Endothelial cell of umbilical vein (primary cell): ENCODE measurements at regions not wholly inside any gene's neighbourhood (a gene's known extent, or its start where the extent isn't known, plus 50 kb on each side); places are given as distances from the start of the nearest gene placed in this dataset.

Experiments used
- BruUV-seq: library from RNA; stranded (reverse); fragments of 400-500 nt; replicated peaks from 2 replicates; lab custom pipeline; 2021; lab: Mats Ljungman, UMichigan
- CTCF ChIA-PET: fragments of 300-600, 350-600 bp; sonication (Branson Sonifier 250); formaldehyde crosslinking; loops from one replicate; lab custom pipeline; 2021; ENCODE audit warnings: antibody characterized with exemption, inconsistent platforms; lab: Charles Lee
- POLR2A ChIA-PET: fragments of 300-600, 350-600 bp; sonication (Branson Sonifier 250); formaldehyde crosslinking; loops from one replicate; lab custom pipeline; 2021; ENCODE audit warnings: antibody characterized with exemption, inconsistent platforms; lab: Charles Lee
- DNase-seq: peaks from one replicate; pipeline ENCODE4 v3.0.0-alpha.2; 2011; ENCODE audit warnings: low read depth, low spot score
- FAIRE-seq: peaks from 2 replicates; lab custom pipeline; 2011; peaks lifted over from hg19 to GRCh38; lab: Jason Lieb, UNC
- H2AFZ ChIP-seq: 2 replicates; pipeline ENCODE4 v1.6.0; 2012; ENCODE audit warnings: low read depth, low read length, control low read depth, inconsistent platforms
- H3K27ac ChIP-seq: 2 replicates; pipeline ENCODE4 v1.5.1; 2011; ENCODE audit warnings: low read depth, mild to moderate bottlenecking, control low read depth, low read length, moderate library complexity; ENCODE audit not compliant: insufficient read depth
- H3K27me3 ChIP-seq, 2 experiments: 2 replicates each; pipeline versions ENCODE4 v1.6.0 to v1.6.1; 2011; ENCODE audit warnings: low read length in 2 of 2, mixed read lengths in 1 of 2; ENCODE audit not compliant: control insufficient read depth in 2 of 2, insufficient read depth in 2 of 2
- H3K36me3 ChIP-seq, 2 experiments: 2 replicates in 1 of 2; 3 replicates in 1 of 2; pipeline ENCODE4 v1.5.1; 2011; ENCODE audit warnings: low read length in 2 of 2, mild to moderate bottlenecking in 1 of 2, moderate library complexity in 1 of 2; ENCODE audit not compliant: control insufficient read depth in 2 of 2, insufficient read depth in 2 of 2; ENCODE audit errors: extremely low read depth in 1 of 2
- H3K4me1 ChIP-seq: 3 replicates; pipeline ENCODE4 v1.5.1; 2011; ENCODE audit warnings: mild to moderate bottlenecking, low read length; ENCODE audit not compliant: control insufficient read depth, insufficient read depth; ENCODE audit errors: extremely low read depth
- H3K4me2 ChIP-seq: 2 replicates; pipeline ENCODE4 v1.6.1; 2011; ENCODE audit warnings: low read length, control low read depth, mixed read lengths; ENCODE audit not compliant: insufficient read depth
- H3K4me3 ChIP-seq, 3 experiments: fragments of 200-600 bp in 1 of 3; sonication (generic), shearing (Covaris generic) in 1 of 3; replicated peaks in 1 of 3; 2 replicates each; pipeline ENCODE4 v1.5.1; 2011 to 2016; ENCODE audit warnings: control low read depth in 3 of 3, low read length in 3 of 3, mild to moderate bottlenecking in 2 of 3, inconsistent platforms in 1 of 3, low read depth in 1 of 3, moderate library complexity in 1 of 3; ENCODE audit not compliant: insufficient read depth in 1 of 3
- H3K79me2 ChIP-seq: 2 replicates; pipeline ENCODE4 v1.6.0; 2012; ENCODE audit warnings: low read length, inconsistent platforms; ENCODE audit not compliant: control insufficient read depth, insufficient read depth
- H3K9ac ChIP-seq: replicated peaks from 2 replicates; pipeline ENCODE3; 2011; ENCODE audit warnings: low read length, control low read depth; ENCODE audit not compliant: insufficient read depth; ENCODE audit errors: extremely low read depth
- H3K9me1 ChIP-seq: replicated peaks from 3 replicates; pipeline ENCODE4 v1.6.0; 2011; ENCODE audit warnings: mild to moderate bottlenecking, low read length; ENCODE audit not compliant: control insufficient read depth, insufficient read depth; ENCODE audit errors: extremely low read depth
- H3K9me3 ChIP-seq: replicated peaks from 2 replicates; pipeline ENCODE4 v1.5.1; 2012; ENCODE audit warnings: low read length, inconsistent platforms; ENCODE audit not compliant: control insufficient read depth, insufficient read depth
- H4K20me1 ChIP-seq: replicated peaks from 2 replicates; pipeline ENCODE3; 2011; ENCODE audit warnings: mild to moderate bottlenecking, low read length; ENCODE audit not compliant: control insufficient read depth, insufficient read depth; ENCODE audit errors: extremely low read depth
- CTCF ChIP-seq, 2 donors: IDR thresholded peaks; 1 replicate in 1 of 2; 2 replicates in 1 of 2; pipeline ENCODE4 v1.5.1; 2011; ENCODE audit warnings: low read length in 2 of 2, mild to moderate bottlenecking in 2 of 2, moderate library complexity in 2 of 2, control low read depth in 1 of 2, inconsistent platforms in 1 of 2, low read depth in 1 of 2; ENCODE audit not compliant: insufficient read depth in 1 of 2; ENCODE audit errors: extremely low read depth in 1 of 2
- EZH2 ChIP-seq: IDR thresholded peaks from 2 replicates; pipeline ENCODE4 v1.6.1; 2012; ENCODE audit warnings: borderline replicate concordance, low read depth, mild to moderate bottlenecking, moderate library complexity, low read length, inconsistent platforms; ENCODE audit not compliant: severe bottlenecking
- FOS ChIP-seq: IDR thresholded peaks from 2 replicates; pipeline ENCODE4 v1.6.1; 2011; ENCODE audit warnings: mild to moderate bottlenecking, low read length, moderate library complexity, borderline replicate concordance; ENCODE audit not compliant: insufficient read depth
- GATA2 ChIP-seq: IDR thresholded peaks from 2 replicates; pipeline ENCODE4 v1.7.0; 2011; ENCODE audit warnings: low read depth, mild to moderate bottlenecking, moderate library complexity, mixed read lengths, low read length; ENCODE audit not compliant: insufficient read length, insufficient read depth
- JUN ChIP-seq: IDR thresholded peaks from 2 replicates; pipeline ENCODE4 v1.6.1; 2011; ENCODE audit warnings: borderline replicate concordance, low read depth; ENCODE audit not compliant: insufficient read length, insufficient read depth
- MAX ChIP-seq: IDR thresholded peaks from 2 replicates; pipeline ENCODE4 v1.6.1; 2011; ENCODE audit not compliant: insufficient read depth, insufficient read length
- MYC ChIP-seq: IDR thresholded peaks from one replicate; pipeline ENCODE4 v1.6.1; 2011; ENCODE audit warnings: mild to moderate bottlenecking, low read depth, low read length
- POLR2A ChIP-seq: IDR thresholded peaks from 2 replicates; pipeline ENCODE4 v1.6.1; 2012; ENCODE audit warnings: low read depth, mild to moderate bottlenecking, control low read depth, low read length
- POLR2AphosphoS5 ChIP-seq: IDR thresholded peaks from 2 replicates; pipeline ENCODE4 v1.6.1; 2012; ENCODE audit warnings: low read depth, mild to moderate bottlenecking, control low read depth, low read length, moderate library complexity; ENCODE audit not compliant: insufficient read depth
- dilution Hi-C: fragments of 300-500 bp; cut with MboI; formaldehyde crosslinking; loops from one replicate; pipeline ENCODE4 v1.15.0; 2019; ENCODE audit warnings: low sequenced_read_pairs; ENCODE audit not compliant: extremely low pct_ligation_motif_present
- intact Hi-C: fragments of 100-400 bp; cut with micrococcal nuclease; formaldehyde crosslinking; loops from one replicate; pipeline ENCODE4 v1.10.0; 2022

GRCh38 chr4:120211408-120212015, 144.9 kb upstream of the MAD2L1 start:
- Histone ChIP-seq H3K27ac (no peak overlapping the region), H4K20me1 (no peaks in the 10 kb centered on the region), H3K4me1 (no peaks in the 10 kb centered on the region), H3K27me3 (no peaks in the 10 kb centered on the region), H3K9me3 (no peaks in the 10 kb centered on the region), H3K4me3 (no peak overlapping the region), H3K4me2 (no peak overlapping the region), H3K9ac (no peak overlapping the region), H3K36me3 (no peaks in the 10 kb centered on the region), H3K9me1 (no peaks in the 10 kb centered on the region), H2AFZ (no peak overlapping the region), H3K79me2 (no peaks in the 10 kb centered on the region)
- TF ChIP-seq FOS (no peak), MAX (no peak), GATA2 (no peak), POLR2A (no peak), CTCF (IDR thresholded peaks at IDR 0.05; ENCODE audit: extremely low read depth in 1 of 2, insufficient read depth in 1 of 2, low read depth in 1 of 2, low read length in 2 of 2) (no peak), MYC (no peak), EZH2 (no peak), JUN (no peak), POLR2AphosphoS5 (no peak)
- no TSS peak for BruUV-seq
- DNase-seq: no peak
- dilution Hi-C loops: no loop called here
- POLR2A ChIA-PET: no interaction called here
- FAIRE-seq: no peak
- CTCF ChIA-PET: no interaction called here
- intact Hi-C loops: no loop called here
